ENCODE measurements at regions not wholly inside any gene's neighbourhood (a gene's known extent, or its start where the extent isn't known, plus 50 kb on each side); places are given as distances from the start of the nearest gene placed in this dataset.

GRCh38 chr4:18227880-18228279 lies 206.3 kb upstream of the LCORL start:
- no peak overlapping the region for H3K4me3 Mint-ChIP-seq (ENCODE audit: unreplicated experiment)
- no peak for TF ChIP-seq CTCF (IDR thresholded peaks at IDR 0.05; ENCODE audit: partially characterized antibody, unreplicated experiment)
- peaks cover 6% of the 10 kb centered on the region for H3K9me3 Mint-ChIP-seq (ENCODE audit: unreplicated experiment)
- H3K27me3 Mint-ChIP-seq (ENCODE audit: unreplicated experiment), result peaks cover 3% of the 10 kb centered on the region
- H3K36me3 Mint-ChIP-seq (ENCODE audit: unreplicated experiment), result peaks cover 11% of the 10 kb centered on the region
- no peaks in the 10 kb centered on the region for H3K4me1 Mint-ChIP-seq (ENCODE audit: low read depth, unreplicated experiment)
- no peak overlapping the region for H3K27ac Mint-ChIP-seq (ENCODE audit: unreplicated experiment)
- DNase-seq, result no peak

GRCh38 chr4:18214411-18215055 lies 193.0 kb upstream of the LCORL start:
- no peak overlapping the region for H3K27ac Mint-ChIP-seq (ENCODE audit: unreplicated experiment)
- no peaks in the 10 kb centered on the region for H3K27me3 Mint-ChIP-seq (ENCODE audit: unreplicated experiment)
- H3K9me3 Mint-ChIP-seq (ENCODE audit: unreplicated experiment), result no peaks in the 10 kb centered on the region
- peak; percentile 21 for DNase-seq
- no peaks in the 10 kb centered on the region for H3K36me3 Mint-ChIP-seq (ENCODE audit: unreplicated experiment)
- no peaks in the 10 kb centered on the region for H3K4me1 Mint-ChIP-seq (ENCODE audit: low read depth, unreplicated experiment)
- TF ChIP-seq CTCF (IDR thresholded peaks at IDR 0.05; ENCODE audit: partially characterized antibody, unreplicated experiment), result no peak
- H3K4me3 Mint-ChIP-seq (ENCODE audit: unreplicated experiment), result no peak overlapping the region

GRCh38 chr4:18213576-18214198 lies 192.1 kb upstream of the LCORL start:
- H3K9me3 Mint-ChIP-seq (ENCODE audit: unreplicated experiment), result no peaks in the 10 kb centered on the region
- no peak overlapping the region for H3K4me3 Mint-ChIP-seq (ENCODE audit: unreplicated experiment)
- no peaks in the 10 kb centered on the region for H3K27me3 Mint-ChIP-seq (ENCODE audit: unreplicated experiment)
- DNase-seq, result no peak
- no peak overlapping the region for H3K27ac Mint-ChIP-seq (ENCODE audit: unreplicated experiment)
- H3K4me1 Mint-ChIP-seq (ENCODE audit: low read depth, unreplicated experiment), result no peaks in the 10 kb centered on the region
- no peak for TF ChIP-seq CTCF (IDR thresholded peaks at IDR 0.05; ENCODE audit: partially characterized antibody, unreplicated experiment)
- H3K36me3 Mint-ChIP-seq (ENCODE audit: unreplicated experiment), result no peaks in the 10 kb centered on the region

GRCh38 chr4:18209448-18209847 lies 187.9 kb upstream of the LCORL start:
- no peak for TF ChIP-seq CTCF (IDR thresholded peaks at IDR 0.05; ENCODE audit: partially characterized antibody, unreplicated experiment)
- no peaks in the 10 kb centered on the region for H3K9me3 Mint-ChIP-seq (ENCODE audit: unreplicated experiment)

GRCh38 chr4:18203966-18204365 lies 182.4 kb upstream of the LCORL start:
- Mint-ChIP-seq H3K4me1 (ENCODE audit: low read depth, unreplicated experiment) (peaks cover 1% of the 10 kb centered on the region), H3K4me3 (ENCODE audit: unreplicated experiment) (no peak overlapping the region), H3K9me3 (ENCODE audit: unreplicated experiment) (no peaks in the 10 kb centered on the region), H3K27ac (ENCODE audit: unreplicated experiment) (no peak overlapping the region), H3K27me3 (ENCODE audit: unreplicated experiment) (no peaks in the 10 kb centered on the region), H3K36me3 (ENCODE audit: unreplicated experiment) (no peaks in the 10 kb centered on the region)
- no peak for TF ChIP-seq CTCF (IDR thresholded peaks at IDR 0.05; ENCODE audit: partially characterized antibody, unreplicated experiment)
- DNase-seq, result no peak

More at GRCh38 chr4:18209448-18209847, 187.9 kb upstream of the LCORL start:
- no peak overlapping the region for H3K27ac Mint-ChIP-seq (ENCODE audit: unreplicated experiment)
- H3K36me3 Mint-ChIP-seq (ENCODE audit: unreplicated experiment), result no peaks in the 10 kb centered on the region
- H3K4me1 Mint-ChIP-seq (ENCODE audit: low read depth, unreplicated experiment), result no peaks in the 10 kb centered on the region
- no peak for DNase-seq
- no peak overlapping the region for H3K4me3 Mint-ChIP-seq (ENCODE audit: unreplicated experiment)
- no peaks in the 10 kb centered on the region for H3K27me3 Mint-ChIP-seq (ENCODE audit: unreplicated experiment)

Data from glutamatergic neuron (in vitro differentiated cells).